Activated gamma-delta T cell treated with Interleukin-2 at 50 U/mL for 16 hours (primary cell): ENCODE measurements at regions not wholly inside any gene's neighbourhood (a gene's known extent, or its start where the extent isn't known, plus 50 kb on each side); places are given as distances from the start of the nearest gene placed in this dataset.

Experiments
- DNase-seq: peaks from one replicate; pipeline ENCODE4 v3.0.0-alpha.2; 2020

DNA sequence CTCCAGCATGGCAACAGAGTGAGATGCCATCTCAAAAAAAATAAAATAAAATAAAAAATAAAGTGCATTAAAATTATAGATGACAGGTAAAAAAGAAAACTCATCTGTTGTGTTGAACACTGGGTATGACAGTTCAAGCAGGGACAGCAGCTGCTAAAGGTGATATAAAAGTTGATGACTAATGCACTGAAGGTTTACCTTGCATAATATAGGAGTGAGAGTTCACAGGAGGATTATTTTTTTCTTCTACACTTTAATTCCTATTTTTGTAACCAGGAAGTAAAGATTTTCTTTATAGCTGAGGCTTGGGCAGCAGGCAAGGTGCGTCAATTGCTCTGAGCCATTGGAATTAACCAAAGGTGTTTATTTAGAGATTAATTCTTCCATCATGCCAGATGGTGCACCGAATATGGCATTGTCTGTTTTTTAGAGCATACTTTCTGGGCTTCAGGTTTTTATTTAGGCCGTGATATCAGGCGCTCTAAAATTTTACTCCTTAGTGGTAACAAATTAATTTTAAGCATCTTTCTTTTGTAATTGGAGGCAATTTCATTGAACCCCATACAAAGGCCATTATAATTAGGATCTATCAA, 337.0 kb upstream of the SLC10A2 start:
- no peak for DNase-seq

DNA sequence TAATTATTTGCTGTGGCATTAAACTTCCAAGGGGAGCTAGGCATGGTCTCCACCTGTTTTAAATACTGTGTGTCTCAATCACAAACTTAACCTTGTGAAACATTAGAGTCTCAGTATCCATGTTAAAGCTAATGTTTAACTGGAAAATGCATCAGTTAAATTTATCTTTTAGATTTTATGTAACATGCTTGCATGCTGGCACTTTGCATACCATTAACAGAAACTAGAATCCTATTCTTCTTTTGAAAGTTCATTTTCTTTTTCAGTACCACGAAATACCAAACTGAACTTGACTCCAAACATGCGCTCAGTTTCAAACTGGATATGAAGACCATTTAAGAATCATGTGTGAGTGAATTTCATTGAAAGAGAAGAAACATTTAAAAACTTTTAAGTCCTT, 328.9 kb upstream of the SLC10A2 start:
- no peak for DNase-seq

DNA sequence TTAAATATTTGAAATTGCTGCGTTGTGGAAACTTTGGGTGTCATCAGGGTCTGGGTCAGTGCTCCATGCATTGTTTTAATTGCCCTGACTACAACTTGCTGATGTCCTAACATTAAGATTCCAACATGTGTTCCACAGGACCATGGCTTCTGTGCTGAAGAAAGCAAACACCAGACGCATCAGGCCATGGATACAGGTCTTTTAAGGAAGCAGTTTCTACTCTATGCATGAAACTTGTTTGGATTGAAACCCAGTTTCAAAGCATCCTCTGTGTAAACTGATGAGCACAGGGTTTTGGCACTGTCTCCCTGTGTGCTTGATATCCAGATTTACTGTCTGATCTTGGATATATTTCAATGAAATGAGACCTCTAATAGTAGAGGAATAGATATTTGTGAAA, 328.4 kb upstream of the SLC10A2 start:
- DNase-seq, result no peak

DNA sequence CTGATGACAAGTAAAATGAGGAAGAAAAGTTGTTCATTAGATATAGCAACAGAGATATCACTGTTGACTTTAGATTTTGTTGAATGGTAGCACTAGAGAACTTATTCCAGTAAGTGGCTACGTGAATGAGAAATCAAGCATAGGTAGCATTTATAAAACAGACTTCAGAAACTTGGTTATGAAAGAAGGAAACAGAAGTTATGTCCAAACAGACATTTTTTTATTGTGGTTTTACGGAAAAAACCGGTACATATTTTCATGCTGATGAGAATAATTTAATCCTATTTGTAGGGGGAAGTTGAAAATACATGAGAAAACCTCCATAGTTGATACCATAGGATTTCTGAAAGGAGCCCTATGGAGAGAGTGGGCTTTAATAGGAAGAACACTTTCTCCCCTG, 325.7 kb upstream of the SLC10A2 start:
- no peak for DNase-seq

DNA sequence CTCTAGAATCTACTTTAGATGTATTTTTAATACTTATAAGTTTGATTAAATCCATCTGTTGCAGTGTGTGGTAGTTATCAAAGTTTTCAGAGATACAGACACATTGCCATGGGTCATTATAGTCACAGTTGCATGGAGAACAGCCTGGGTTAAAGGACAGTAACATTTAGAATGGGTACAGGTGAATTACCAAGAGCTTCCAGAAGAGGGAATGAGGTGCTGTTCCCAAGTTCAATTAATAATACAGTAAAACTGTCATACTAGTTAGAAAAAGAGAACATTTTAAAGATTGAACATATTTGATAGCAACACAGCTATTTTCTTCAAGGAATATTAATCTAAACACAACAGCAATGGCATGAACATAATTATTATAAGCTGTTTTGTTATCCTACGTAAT, 322.6 kb upstream of the SLC10A2 start:
- DNase-seq, result no peak

DNA sequence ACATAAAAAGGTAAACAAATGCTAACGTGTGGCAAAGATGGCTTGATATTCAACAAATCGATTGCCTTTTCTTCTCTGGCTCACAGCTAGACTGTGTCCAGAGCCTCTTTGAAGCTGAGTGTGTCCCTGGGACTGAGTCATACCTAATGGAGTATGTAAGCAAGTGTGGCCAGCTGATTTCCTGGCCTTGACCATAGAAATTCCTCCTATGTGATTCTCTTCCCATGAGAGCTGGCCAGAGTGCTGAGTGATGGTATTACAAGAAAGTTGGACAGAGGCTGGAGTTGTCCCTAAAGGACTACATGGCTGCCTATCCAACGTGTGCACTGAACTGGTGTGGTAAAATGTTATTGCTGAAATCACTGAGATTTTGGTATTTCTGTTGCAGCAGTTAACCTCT, 320.1 kb upstream of the SLC10A2 start:
- no peak for DNase-seq

DNA sequence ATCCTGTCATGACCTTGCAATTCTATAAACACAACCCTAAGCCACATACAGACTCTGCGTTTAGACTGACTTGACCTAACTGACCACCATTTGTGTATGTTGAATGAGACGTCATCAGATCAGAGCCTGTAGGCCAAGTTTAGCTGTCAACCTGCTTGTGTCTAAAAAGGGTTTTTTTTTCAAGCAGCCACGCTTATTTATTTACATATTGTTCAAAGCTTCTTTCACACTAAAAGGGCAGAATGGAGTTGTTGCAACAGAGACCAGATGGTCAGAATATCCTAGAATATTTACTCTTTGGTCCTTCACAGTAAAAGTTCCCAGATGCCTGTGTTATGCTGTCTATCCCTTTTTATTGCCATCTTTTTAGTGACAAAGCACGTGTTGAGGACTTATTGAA, 307.7 kb upstream of the SLC10A2 start:
- no peak for DNase-seq

DNA sequence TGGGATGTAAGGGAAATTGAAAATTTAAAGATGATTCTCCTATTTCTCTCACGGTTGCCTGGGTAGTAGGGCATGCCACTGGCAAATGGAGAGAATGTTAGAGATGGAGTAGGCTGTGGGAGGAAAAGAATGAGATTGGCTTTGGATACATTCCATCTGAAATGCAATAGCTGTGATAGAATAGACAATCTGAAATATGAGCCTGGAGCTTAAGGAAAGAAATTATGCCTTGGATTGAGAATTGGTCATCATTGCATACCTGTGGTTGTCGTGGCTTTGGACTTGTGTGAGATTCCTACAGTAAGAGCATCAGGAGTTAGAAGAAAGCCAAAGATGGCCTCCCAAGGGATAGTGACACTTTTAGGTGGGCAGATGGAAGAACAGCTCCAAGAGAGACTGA, 305.1 kb upstream of the SLC10A2 start:
- no peak for DNase-seq

DNA sequence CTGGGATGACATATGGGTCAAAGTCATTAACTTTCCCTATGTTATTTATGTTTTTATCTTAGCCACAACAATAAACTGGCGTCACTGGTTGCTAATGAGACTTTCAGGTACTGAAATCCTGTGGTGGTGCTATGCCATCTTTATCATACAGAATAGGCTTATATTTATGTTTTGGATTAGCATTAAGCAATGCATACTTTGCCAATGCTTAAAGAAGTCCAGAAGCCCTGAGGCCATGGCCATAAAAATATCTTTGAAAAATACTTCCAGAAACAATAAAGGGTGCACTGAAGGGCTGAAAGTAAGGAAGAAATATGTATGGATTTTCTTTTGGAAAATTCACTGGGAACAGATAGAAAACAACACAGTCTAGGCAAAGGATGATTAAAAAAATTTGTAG, 304.6 kb upstream of the SLC10A2 start:
- no peak for DNase-seq

DNA sequence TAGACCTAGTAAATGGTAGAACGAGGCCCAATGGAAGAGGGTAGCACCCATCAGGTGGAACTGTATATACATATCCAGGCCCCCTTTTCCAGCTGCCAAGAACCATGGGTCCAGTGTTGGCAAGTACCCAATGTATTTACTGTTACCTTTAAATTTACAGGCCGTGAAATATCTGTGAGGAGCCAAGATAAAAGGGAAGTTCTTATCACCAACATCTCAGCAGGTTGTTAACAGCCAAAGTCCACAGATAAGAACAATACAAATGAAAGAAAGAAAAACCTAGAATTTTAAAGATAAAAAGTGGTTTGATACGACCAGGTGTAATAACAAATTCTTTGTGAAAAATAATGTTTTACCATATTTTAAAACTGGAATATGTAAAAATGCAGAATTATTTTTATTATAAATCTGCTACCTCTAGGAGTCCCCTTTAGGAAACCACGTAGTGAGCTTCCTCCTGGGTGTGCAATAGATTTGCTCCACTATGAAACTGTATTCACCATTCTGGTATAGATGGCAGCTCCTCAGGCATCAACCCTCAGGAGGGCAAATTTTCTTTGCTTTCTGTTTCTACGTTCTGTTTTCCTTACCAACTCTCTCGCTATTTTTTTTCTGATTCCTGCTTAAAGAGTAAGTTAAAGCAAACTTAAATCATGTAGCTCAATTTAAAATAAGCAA, 292.2 kb upstream of the SLC10A2 start:
- DNase-seq, result no peak

DNA sequence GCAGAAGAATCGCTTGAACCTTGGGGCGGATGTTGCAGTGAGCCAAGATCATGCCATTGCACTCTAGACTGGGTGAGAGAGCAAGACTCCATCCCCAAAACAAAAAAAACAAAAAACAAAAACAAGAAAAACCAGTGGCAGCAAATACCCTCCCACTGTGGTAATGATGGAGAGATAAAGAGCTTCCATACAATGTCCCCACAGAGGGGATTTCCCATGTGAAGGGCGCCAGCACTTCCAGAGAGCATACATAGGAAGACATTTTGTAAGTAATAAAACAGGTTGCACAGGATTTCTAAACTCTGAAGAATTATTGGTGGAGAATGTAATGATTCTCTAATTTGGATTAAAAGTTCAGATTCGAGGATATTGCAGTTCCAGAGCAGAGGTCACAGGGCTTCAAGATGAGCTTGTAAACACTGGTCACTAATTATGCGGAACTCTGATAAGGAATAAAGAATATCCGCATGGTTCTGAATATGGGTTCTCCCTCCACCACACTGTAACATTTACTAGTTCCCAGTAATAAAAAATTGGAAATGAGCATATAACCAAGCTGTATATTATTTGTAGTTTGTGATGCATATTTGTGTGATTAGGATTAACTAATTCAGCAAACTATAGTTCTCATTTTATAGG, 290.1 kb upstream of the SLC10A2 start:
- no peak for DNase-seq

DNA sequence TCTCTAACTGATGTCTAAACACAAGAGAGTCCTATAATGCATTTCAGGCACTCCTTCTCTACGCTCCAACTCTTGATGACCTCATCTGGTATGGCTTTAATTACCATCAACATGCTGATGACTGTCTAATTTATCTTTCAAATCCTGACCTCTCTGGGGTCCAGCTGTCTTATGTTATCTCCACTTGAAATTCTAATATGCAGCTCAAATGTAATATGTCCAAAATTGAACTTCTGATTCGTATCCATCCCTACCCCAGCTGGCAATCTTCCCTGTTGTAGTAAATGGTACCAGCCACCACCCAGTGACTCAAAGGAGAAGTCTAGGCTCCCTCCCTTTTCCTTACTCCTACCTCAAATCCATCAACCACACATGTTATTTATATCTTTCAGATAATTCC, 288.0 kb upstream of the SLC10A2 start:
- DNase-seq, result no peak

DNA sequence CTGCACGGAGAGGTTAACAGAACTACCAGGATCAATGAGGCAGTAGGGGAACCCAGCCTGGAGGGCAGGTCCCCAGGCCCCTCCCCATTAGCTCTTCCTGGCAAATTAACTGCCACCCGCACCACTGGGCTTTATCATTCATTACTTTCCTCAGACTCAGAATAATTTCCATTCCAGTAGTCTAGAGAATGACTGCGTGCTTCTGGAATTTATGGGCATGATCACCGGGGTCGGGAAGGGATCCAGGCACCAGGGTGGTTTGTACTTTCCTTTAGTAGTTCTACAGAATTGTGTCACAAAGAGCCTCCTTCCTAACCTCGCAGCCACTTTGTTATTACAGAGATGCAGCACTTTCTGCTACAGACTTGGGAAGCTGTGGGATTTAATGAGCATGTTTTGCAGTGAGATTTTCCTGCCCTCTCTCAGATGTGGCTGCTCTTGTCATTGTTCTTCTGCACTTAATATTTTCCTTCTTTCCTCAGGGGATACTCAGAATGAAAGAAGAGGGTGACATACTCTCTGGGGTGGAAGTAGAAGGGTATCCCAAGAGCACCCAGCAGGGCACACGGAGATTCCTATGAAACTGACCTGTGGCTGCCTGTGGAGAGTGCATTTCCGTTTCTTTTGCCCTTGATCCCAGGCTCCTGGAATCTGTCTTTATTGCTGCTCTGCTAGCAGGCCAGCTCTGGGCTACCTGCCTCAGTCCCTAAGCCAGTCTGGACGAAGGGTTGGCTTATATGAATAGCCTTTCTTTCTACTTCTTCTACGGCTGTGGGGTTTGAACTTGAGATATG, 285.0 kb upstream of the SLC10A2 start:
- no peak for DNase-seq

DNA sequence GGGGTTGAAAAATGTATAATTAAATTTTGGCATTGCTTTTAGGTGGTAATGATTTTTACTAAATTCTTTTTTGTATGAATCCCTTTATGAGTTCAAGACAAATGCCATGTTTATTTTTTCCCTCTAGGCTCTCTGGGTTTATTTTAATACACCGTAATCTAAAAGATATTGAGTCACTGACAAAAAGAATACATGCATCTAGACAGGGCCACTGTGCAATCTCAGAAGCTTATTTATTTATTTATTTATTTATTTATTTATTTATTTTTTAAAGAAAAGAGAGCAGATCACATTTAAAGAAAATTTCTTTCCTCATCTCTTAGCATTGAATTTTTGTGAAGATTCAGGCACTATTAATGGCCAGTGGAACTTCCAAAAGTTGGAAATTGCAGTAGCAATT, 283.9 kb upstream of the SLC10A2 start:
- DNase-seq, result no peak

DNA sequence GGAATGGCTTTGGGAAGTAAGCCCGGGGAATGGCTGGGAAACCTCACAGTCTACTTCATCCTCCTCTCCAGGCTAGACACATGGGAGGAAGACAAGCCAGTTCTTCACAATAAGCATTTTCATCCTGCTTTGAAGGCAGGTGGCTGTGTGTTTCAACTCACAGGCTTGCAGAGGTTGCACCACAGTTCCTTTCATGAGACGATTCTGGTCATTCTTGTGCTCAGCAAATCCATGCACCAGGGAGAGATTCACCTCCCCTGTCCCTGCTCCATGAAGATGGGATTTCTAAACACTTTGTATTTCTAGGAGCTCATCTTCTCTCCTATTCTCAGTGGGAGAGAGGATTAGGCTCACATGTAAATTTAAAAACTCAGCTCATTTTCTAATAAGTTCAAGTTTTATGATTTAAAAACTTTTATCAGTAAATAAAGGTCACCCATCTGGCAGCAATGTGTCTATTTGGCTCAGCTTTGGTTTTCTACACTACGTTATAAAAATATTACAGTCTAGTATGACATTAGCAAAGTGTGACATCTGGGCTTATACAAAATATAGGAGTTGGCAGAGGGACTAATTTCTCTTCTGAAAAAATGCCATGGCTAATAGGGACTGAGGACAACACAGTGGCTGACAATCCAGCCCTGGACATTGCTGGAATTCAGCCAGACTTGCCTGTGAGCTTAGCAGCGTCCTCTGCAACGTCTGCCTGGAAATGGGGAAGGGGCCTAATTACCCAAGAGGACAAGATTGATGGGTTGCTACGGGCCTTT, 283.2 kb upstream of the SLC10A2 start:
- no peak for DNase-seq

DNA sequence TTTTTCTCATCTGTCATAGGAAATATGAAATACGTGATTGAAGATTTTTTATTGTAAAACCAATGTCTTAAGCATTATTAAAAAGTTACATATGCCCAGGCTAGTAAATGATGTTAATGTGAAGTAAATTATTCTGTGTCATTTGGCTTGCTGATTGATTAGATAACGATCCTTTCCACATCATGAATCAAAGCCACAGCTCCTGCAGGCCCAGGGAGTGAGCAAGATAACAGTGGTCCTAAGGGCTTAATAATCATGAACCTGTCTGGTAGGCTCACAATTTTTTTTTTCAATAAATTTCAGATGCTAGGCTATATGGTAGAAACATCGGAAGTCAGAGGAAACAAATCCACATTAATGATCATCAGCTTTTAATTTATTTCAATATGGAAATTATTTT, 269.0 kb upstream of the SLC10A2 start:
- DNase-seq, result no peak

DNA sequence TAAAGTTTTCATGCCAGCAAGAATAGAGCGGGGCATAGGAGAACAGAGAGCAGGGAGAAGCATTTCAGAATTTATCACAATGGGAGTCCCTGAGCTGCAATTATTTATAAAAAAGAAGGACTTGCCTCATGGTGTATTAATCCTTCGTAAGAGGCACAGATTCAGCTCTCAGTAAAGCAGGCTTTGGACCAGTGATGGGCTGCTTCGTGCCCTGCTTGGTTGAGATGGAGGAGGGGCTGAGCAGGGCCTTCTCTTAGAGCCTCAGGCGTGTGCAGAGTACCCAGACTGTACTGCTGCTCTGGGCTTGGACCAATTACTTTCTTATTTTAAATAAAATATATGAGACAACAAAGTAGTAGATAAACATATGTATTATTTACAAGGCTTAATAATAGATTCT, 265.7 kb upstream of the SLC10A2 start:
- no peak for DNase-seq

DNA sequence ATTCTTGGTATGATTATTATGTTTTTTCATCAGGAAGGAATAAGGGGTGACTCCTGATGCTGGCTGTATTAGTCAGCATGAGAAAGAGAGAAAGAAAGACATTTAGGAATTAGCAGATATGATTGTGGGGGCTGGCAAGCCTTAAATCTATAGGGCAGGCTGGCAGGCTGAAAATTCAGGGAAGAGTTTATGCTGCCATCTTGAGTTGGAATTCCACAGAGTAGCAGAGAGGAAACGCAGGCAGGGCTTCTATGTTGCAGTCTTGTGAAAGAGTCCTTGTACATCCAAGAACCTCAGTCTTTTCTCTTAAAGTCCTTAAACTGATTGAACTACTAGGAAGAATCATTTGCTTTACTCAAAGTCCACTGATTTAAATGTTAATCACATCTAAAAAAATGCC, 262.7 kb upstream of the SLC10A2 start:
- no peak for DNase-seq

DNA sequence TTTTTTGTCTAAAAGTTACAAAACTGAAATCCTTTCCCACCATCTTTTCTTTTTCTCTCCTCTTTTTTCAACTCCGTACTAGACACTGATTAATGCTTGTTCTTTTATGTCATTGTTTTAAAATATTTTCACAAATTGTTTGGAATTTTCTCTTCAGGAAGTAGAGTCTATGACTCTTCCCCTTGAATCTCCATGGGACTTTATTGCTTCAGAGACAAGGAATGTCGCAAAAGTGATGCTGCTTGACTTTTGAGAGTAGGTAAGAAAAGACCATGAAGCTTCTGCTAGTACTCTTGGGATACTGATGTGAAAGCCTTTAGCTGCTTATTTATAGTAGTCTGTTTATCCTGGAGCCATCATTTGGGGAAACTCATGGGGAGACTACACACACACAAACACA, 260.1 kb upstream of the SLC10A2 start:
- DNase-seq, result no peak

DNA sequence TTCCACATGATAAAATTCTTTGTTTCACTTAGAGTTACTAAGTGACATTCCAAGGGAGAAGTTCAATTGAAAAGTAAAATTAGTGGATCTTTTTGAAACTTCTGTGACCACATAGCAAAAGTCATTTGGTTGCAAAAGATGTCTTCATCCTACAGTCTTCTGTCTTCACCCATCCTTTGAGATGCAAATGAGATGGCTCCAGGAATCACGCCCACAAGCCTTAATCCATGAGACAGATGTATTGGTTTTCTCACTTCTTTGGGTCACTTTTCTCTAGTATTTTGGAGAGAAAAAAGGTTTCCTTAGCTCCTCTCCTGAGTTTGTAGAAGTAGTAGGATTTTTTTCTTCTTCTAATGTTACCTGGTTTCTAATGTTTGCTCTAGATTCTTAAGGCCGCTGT, 259.5 kb upstream of the SLC10A2 start:
- DNase-seq, result no peak

DNA sequence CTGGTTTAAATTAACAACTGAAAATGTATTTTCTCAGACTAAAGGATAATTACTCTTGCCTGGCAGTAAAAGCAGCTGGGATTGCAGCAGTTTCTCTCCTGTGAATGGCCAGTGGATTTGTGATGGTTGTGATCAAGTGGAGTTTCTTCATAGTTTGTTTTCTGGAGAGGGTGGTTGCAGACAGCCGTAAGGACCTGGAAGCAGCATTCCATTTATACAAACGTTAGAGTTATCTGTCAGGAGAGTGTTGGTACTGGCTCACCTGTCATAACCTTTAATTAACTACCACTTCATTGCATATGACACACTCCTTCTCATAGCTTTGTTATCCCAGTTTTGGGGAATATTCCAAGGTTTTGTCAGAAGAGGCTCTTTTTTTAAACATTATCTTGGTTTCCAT, 258.4 kb upstream of the SLC10A2 start:
- DNase-seq, result no peak

DNA sequence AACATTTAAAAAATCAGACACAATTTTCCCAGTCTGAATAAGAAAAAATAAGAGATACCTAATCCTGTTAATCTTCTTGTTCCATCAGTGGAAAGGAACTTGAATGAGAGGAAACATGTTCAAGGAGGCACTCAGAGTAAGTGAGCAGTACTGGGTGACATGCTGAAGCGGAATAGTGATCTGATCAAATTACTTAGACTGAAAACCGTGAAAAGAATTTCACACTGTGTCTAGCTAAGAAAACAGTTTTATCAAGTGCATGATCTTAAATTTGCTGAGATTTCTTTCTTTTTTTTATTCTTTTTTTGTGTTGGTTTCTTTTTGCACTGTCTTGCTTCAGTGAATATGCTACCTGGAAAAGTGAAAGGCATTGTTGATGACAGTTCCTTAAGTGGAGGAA, 249.5 kb upstream of the SLC10A2 start:
- no peak for DNase-seq

DNA sequence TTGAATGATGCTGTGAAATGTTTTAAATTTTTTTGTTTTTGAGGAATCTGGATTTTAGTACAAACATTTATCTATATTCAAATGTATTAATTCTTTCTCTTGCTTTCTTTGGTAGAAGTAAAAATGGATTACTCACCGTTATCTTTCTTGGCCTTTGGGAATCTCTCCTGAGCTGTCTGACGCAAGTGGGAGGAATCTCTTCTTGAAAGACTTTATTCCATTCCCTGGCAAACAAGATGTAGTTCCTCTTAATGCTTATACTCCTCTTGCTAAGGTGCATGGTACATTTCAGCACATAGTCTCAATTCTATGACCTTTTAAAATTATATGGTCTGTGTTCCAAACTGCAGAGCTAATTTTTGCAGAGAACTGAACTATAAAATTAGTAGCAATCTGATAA, 246.2 kb upstream of the SLC10A2 start:
- DNase-seq, result no peak
